Activated effector memory CD4-positive, alpha-beta T cell treated with Interleukin-2 at 50 U/mL for 16 hours (primary cell): ENCODE measurements at regions not wholly inside any gene's neighbourhood (a gene's known extent, or its start where the extent isn't known, plus 50 kb on each side); places are given as distances from the start of the nearest gene placed in this dataset.
"Not testable (repeated sequence)": the region's sequence is repeated elsewhere in the genome, so short reads cannot be mapped to it uniquely, and the experiment has no call there.

Experiments used
- DNase-seq: peaks from one replicate; pipeline ENCODE4 v3.0.0-alpha.2; 2020

- not testable (repeated sequence) for DNase-seq
Observed at GRCh38 chr15:30195355-30196008, 60.6 kb downstream of the GOLGA8T start.

- peak; percentile 23 for DNase-seq
Observed at GRCh38 chr15:30196009-30196375, 61.1 kb downstream of the GOLGA8T start.

- not testable (repeated sequence) for DNase-seq
Observed at GRCh38 chr15:30196769-30197168, 61.9 kb downstream of the GOLGA8T start.

GRCh38 chr15:30201517-30201916 is 66.7 kb downstream of the GOLGA8T start:
- DNase-seq = not testable (repeated sequence)

GRCh38 chr15:30213733-30214132 is 78.9 kb downstream of the GOLGA8T start:
- not testable (repeated sequence) for DNase-seq

- not testable (repeated sequence) for DNase-seq
Observed at GRCh38 chr15:30221803-30222202, 87.0 kb downstream of the GOLGA8T start.

- not testable (repeated sequence) for DNase-seq
Observed at GRCh38 chr15:30222798-30223591, 88.1 kb downstream of the GOLGA8T start.

GRCh38 chr15:30225233-30225891 is 90.5 kb downstream of the GOLGA8T start:
- DNase-seq = not testable (repeated sequence)

- not testable (repeated sequence) for DNase-seq
Observed at GRCh38 chr15:30261432-30262141, 126.7 kb downstream of the GOLGA8T start.

- DNase-seq = not testable (repeated sequence)
Observed at GRCh38 chr15:30262142-30262460, 127.2 kb downstream of the GOLGA8T start.

GRCh38 chr15:30264000-30264399 is 129.1 kb downstream of the GOLGA8T start:
- DNase-seq = not testable (repeated sequence)

- not testable (repeated sequence) for DNase-seq
Observed at GRCh38 chr15:30295150-30295844, 98.0 kb downstream of the CHRFAM7A start.

- not testable (repeated sequence) for DNase-seq
Observed at GRCh38 chr15:30303968-30304367, 89.4 kb downstream of the CHRFAM7A start.
